ENCODE measurements at regions not wholly inside any gene's neighbourhood (a gene's known extent, or its start where the extent isn't known, plus 50 kb on each side); places are given as distances from the start of the nearest gene placed in this dataset.

DNA sequence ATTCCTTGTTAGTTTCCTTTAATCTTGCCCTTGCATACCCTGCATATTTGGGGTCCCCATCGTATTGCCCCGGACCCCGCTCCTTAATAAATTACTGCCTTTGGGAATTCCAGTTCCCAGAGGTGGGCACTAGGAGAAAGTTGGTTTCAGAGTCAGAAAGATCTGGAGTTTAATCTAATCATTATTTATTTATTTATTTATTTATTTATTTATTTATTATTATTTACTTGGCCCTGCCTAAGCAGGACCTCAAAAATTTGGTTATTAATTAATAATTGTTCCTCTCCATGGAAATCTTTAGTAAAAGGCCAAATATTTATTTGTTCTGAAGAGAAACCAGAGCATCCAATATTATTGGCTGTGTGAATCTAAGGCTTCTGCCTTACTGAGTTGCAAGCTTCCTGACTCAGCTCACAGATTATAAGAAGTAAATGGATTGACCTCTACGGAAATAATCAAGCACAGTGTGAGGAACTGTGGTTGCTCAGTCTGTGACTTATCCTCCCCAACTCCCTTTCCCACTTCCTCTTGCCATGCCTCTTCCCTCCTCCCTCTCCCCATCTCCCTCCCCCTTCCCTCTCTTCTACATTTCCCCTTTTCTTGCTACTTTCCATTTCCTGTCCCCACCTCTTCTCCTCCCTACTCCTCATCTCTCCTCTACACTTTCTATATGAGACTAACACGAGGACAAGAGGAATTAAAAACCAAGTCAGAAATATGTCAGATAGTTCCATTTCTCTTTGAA lies 61.5 kb upstream of the AP1S2 start:
- H3K4me3 ChIP-seq (ENCODE audit: low read depth, low read length), result no peak overlapping the region
- TF ChIP-seq, protein P1, sequence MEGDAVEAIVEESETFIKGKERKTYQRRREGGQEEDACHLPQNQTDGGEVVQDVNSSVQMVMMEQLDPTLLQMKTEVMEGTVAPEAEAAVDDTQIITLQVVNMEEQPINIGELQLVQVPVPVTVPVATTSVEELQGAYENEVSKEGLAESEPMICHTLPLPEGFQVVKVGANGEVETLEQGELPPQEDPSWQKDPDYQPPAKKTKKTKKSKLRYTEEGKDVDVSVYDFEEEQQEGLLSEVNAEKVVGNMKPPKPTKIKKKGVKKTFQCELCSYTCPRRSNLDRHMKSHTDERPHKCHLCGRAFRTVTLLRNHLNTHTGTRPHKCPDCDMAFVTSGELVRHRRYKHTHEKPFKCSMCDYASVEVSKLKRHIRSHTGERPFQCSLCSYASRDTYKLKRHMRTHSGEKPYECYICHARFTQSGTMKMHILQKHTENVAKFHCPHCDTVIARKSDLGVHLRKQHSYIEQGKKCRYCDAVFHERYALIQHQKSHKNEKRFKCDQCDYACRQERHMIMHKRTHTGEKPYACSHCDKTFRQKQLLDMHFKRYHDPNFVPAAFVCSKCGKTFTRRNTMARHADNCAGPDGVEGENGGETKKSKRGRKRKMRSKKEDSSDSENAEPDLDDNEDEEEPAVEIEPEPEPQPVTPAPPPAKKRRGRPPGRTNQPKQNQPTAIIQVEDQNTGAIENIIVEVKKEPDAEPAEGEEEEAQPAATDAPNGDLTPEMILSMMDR (IDR thresholded peaks at IDR 0.05; ENCODE audit: insufficient read depth, low read length), result no peak
- DNase-seq (ENCODE audit: low read depth), result no peak

DNA sequence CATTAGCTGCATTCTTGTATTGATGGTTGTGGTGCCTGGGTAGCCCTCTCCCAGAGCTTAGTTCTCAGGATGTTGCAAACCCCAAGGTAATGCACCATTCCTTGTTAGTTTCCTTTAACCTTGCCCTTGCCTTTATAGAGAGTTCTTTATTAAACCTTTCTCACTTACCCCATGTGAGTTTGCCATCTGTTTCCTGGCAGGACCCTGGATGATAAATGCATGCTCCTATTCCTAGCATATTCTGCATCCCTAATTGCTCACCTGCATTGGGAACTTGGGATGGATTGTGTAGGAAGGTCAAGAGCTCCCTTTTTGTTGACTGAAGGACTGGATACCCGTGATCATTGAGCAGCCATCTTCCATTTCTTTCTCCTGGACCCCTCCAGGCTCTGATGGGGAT lies 59.9 kb upstream of the AP1S2 start:
- TF ChIP-seq, protein P1 (IDR thresholded peaks at IDR 0.05; ENCODE audit: insufficient read depth, low read length), result no peak
- no peak overlapping the region for H3K4me3 ChIP-seq (ENCODE audit: low read depth, low read length)
- no peak for DNase-seq (ENCODE audit: low read depth)

DNA sequence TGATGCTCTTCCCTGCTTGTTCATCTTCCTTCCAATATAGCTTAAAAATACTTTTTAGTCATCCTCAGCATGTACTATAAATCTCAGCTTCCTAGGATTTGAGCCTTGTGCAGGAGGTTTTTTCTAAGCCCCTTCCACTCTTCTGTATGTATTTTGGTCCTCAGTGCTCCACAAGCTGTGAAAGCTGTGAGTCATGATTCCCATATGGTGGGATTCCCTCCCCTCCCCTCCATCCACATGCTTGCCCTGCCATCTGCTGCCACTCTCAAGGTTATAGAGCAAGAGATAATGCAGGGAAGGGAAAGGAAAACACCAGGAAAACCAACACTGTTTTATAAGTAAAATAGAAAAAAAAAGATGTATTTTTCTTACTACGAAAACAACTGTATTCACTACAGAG lies 58.5 kb upstream of the AP1S2 start:
- TF ChIP-seq, protein P1 (IDR thresholded peaks at IDR 0.05; ENCODE audit: insufficient read depth, low read length), result no peak
- DNase-seq (ENCODE audit: low read depth), result no peak
- no peak overlapping the region for H3K4me3 ChIP-seq (ENCODE audit: low read depth, low read length)

DNA sequence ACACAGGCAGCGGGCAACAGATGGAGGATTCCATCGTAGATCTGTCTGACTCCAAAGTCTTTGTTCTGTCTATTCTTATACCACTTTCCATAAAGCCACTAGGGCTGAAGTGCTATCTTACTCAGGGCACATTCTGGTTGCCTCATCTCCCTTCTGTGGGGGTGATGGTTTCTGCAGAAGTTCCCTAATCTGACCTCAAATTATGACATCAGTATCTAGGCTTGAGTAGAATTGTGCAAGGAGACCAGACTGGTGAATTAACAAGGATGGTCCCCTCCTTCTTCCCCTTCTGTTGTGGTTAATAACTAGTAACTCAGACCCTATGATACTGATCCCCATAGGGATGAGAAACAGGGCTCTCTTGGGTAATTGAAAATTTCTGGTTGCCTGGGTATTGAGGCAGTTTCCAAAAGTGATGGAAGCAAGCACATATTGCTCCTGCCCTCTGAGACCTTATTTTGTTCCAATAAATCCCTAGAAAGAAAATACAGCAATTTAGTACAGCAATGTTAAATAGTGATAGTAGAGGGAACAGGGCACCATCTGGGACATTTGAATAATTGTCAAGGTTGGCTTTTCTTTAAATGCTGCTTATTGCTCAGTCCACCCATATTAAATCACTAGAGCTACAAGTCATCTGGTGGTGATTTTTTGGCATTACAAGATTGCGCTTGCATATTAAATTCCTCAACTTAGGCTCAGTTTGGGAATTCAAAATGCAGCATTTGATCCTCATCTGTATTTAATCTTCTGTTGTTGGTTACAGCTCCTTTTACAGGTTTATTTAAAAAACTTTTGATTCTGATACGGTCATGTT lies 57.3 kb upstream of the AP1S2 start:
- H3K4me3 ChIP-seq (ENCODE audit: low read depth, low read length), result no peak overlapping the region
- no peak for DNase-seq (ENCODE audit: low read depth)
- TF ChIP-seq, protein P1 (IDR thresholded peaks at IDR 0.05; ENCODE audit: insufficient read depth, low read length), result no peak

DNA sequence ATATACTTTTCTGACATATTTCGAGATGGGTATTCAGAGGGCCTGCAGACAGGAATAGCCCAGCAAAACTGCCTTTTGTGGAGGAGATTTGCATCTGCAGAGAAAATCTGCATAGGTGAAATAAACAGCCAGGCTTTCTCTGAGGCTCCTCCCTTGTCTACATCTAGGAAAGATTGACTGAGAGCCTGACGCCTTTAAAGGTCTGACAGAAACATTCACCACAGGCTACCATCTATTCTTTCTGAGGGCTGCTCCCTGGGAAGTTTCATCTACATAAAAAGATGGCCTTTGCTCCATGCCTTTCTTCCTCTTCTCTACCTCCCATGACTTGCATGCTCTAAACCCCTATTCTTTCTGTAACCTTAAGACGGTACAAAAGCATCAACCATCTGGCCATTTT lies 55.0 kb upstream of the AP1S2 start:
- no peak overlapping the region for H3K4me3 ChIP-seq (ENCODE audit: low read depth, low read length)
- no peak for DNase-seq (ENCODE audit: low read depth)
- TF ChIP-seq, protein P1 (IDR thresholded peaks at IDR 0.05; ENCODE audit: insufficient read depth, low read length), result no peak

DNA sequence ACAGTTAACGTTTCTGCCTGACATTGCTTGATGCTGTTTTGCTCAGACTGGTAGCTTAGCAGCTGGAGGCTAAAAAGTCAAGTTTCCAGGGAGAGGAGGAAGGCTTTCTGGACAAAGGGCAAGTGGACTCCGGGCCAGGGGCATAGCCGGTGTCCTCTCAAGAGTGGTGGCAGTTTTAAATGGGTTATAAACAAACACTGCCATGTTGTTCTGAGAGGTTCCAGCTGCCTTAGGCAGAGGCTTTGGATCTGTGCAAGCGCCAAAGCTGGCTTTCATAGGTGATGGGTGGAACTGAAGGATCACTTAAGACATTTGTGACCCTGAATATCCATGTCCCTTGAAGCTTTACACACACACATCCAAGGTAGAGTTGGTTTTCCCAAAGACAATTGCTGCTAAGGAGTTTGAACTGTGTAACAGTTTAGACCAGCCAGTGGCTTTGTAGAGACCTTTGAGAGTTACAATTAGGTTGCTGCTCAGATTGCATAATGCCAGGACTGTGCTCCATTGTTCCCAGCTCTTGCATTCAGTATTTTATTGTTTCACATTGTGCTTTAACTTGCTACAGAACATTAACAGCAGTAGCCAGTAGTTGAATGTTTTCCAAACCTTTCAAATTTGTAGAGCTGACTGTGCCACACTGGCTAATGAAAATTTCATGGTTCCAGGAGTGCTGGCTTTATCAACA lies 54.1 kb upstream of the AP1S2 start:
- DNase-seq (ENCODE audit: low read depth), result peak; percentile 7
- TF ChIP-seq, protein P1 (IDR thresholded peaks at IDR 0.05; ENCODE audit: insufficient read depth, low read length), result no peak

More for the DNA sequence above, 54.1 kb upstream of the AP1S2 start:
- no peak overlapping the region for H3K4me3 ChIP-seq (ENCODE audit: low read depth, low read length)

Data from fibroblast of the aortic adventitia (primary cell).